ENCODE measurements at regions not wholly inside any gene's neighbourhood (a gene's known extent, or its start where the extent isn't known, plus 50 kb on each side); places are given as distances from the start of the nearest gene placed in this dataset.

DNA sequence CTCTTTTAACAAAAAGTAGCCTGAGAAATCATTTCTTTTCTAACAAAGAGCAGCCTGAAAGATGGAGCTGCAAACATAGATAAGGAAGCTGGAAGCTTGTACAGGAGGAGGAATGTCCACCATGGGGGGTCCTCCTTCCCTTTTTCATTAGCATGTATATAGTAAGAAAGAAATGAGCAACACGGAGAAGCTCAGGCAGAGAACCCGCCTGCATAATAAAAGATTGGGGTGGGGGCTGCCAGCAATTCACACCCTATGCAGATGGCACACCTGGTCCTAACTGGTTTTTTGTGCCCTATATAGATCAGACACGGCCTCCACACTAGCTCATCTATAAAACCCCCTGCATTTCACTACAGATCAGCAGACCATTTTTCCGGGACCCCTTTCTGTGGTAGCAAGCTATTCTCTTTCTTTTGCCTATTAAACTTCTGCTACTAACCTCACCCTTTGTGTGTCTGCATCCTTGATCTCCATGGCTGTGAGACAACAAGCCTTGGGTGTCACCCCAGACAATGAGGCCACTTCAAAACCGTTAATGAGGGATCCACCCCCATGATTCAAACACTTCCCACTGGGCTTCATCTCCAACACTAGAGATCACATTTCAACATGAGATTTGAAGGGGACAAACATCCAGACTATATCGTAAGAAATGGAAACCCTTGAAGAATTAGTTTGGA, 167.5 kb upstream of the FREM2 start:
- no peak for DNase-seq (ENCODE audit: low read depth, low spot score)

DNA sequence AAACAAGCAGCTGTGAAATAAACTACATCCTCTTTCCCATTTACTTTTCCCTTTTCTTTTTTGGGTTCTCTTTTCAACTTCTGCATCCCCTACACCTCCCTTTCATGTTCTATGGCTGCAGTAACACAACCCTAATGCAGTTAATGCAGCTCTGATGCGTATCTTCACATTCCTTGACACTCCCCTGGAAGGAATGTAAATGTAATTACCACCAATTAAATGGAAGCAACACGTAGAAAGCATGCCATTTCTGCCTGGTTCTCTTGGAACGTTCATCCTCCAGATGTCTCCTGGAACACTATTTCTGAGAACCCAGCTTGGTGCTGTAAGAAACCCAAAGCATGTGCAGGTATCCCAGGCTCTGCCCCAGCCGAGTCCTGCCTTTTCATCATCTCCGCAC, 166.8 kb upstream of the FREM2 start:
- no peak for DNase-seq (ENCODE audit: low read depth, low spot score)

DNA sequence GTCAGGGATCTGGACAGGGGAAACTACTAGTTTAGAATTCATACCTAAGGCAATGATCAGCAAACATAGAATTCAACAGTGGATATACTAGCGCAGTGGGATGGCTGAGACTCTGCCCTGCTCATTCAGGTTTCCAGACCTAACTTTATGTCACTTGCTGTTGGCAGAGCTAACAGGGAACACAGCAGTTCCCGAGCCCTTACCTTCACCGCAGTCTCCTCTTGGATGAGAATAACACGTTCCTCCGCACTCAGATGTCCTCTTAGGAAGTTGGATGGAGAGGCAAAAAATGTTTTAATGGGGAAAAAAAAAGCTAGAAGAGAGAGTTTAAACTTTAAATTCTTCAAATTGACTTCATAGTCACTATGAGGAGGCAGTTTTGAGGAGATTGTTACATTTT, 159.7 kb upstream of the FREM2 start:
- DNase-seq (ENCODE audit: low read depth, low spot score) = no peak

DNA sequence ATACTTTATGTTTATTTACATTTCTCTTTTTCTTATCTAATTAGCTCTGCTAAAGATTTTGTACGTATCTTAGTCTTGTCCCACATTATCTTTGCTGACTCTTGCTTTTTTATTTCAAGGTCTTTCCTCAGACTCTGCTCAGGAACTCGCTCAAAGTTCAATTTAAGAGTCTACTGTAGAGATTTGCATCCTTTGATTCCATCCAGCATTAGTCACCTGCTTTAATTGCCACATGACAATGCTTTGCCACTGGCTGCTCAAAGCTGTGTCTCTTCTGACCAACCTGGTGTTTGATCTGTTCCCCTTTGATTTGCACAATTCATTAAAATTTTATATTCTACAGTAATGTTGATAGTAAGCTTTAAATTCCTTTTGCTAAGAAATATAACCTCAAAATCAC, 157.9 kb upstream of the FREM2 start:
- DNase-seq (ENCODE audit: low read depth, low spot score) = no peak

DNA sequence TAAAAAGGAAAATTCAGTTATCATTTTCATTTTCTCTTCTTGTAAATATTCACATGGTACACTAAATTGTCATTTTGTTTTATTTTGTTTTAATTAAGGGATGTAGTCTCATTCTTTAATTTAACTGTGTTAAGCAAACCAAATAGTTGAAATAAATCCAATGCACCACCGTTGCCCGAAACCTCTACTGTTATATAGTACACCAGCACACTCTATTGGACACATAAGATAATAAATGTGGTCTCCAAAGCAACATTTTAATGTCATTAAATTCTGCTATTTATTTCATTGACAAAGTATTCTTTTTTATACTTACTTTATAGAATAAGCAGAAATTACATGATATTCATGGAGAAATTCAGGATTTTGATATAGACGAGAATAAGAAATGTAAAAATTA, 156.4 kb upstream of the FREM2 start:
- no peak for DNase-seq (ENCODE audit: low read depth, low spot score)

DNA sequence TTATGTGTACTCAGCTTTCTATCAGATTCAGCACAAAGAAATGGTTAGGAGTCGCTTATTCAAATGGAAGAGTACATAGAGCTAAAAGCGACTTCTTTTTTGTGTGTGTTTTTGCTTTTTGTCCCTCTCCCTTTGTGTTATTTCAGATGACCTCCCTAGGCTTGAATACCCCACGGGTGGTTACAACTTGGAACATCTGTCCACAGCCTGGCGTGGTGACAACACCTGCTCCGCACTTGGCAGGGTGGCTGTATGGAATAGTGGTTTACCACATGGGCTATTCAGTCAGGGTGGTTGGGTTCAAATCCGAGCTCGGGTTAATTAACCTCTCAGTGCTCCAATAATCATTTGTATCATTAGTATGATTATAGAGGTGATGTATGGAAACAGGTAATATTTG, 151.6 kb upstream of the FREM2 start:
- DNase-seq (ENCODE audit: low read depth, low spot score) = no peak

DNA sequence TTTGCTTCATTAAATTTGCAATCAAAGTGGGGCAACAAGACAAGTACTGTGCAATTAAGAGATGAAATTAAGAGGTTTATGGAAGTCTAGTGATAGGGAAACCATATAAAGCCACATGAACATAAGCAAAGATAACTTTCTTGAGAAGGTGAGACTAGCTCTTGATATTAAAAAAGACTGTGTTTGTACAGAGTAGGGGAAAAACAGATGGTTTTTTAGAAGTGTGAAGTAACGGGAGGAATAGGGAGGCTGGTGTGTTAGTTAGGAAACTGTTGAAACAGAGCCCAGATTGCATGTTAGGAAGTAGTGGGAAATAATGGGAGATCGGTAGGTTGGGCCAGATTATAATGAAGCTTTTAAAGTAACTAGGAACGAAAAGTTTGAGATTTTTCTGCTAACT, 149.8 kb upstream of the FREM2 start:
- no peak for DNase-seq (ENCODE audit: low read depth, low spot score)

DNA sequence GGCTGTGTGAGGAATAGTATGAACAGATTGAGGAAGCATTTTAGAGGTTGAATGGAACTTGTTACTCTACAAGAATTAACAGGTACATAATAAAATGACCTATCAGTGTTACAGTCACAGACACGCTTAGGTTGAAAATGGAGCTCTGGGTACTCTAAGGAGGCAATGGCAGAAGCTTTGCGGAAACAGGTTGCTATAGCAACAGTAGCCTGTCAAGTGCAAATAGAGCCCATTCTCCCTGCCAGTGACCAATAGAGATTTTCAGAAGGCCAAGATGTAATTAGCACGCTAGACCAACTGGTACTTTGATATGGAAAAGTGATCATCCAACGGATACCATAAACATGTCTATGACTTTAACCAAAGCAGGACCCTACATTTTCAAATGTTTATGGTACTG, 148.5 kb upstream of the FREM2 start:
- no peak for DNase-seq (ENCODE audit: low read depth, low spot score)

DNA sequence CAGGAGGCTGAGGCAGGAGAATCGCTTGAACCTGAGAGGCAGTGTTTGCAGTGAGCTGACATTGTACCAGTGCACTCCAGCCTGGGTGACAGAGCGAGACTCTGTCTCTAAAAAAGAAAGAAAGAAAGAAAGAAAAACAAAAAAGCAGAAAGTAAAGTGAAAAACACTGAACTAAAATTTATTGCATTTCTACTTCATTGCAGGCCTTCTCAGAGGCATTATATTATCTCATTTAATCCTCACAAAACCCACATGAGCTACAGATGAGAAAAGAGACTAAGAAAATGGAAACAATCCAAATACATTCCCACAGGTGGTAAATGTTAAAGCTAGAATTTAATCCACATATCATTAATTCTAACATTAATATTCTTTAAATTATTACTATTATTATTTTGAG, 147.2 kb upstream of the FREM2 start:
- no peak for DNase-seq (ENCODE audit: low read depth, low spot score)

DNA sequence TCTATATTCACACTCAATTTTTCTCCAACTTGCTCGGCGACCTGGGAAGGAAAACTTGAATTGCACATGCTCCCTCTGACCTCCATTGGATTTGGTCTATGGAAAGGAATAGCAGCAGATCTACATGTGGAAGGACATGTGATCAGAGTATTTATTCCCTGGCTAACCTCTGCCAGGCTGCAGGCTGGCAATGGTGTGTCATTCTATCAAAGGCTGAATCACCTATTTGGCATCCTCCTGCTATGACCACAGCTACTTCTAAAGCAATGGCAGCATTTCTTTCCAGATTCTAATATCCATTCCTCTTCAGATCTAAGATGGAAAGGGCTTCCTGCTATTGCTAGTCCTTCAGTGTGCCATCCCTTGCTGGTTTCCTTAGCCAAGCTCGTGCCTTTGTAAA, 144.3 kb upstream of the FREM2 start:
- DNase-seq (ENCODE audit: low read depth, low spot score) = no peak

DNA sequence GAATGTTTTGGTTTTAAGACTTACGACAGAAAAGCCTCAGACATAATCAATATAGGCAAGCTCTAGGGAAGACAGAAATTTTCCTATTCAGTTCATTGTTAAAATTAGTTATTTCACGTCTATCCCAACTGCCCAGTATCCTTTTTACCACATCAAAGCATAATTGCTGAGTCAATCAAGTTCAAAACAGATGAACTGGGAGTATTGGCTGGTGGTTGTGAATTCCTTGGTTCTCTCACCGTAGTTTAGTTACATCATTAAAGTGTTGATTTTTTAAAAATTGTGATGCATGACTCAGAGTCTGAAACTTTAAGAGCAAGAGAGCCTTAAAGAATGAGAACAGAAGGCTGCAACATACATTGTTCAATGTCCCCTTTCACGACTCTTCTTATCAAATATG, 143.3 kb upstream of the FREM2 start:
- DNase-seq (ENCODE audit: low read depth, low spot score) = no peak

DNA sequence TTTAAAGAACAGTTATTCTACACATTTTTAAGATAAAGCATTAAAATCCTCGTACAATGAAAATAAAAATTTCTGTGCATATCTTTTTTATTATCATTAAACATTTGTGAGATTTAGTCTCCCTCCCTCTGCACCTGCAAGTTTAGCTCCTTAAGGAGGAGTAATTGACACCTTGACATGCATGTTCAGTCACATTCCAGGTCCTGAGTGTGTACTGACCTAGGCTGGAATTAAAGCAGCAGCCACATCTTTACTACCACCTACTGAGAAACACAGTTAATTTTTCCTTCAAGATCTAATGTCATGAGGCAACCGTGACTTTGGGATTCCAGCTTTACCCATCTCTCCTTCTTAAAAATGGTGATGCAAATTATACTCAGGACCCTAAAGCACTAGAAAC, 123.1 kb upstream of the FREM2 start:
- no peak for DNase-seq (ENCODE audit: low read depth, low spot score)

DNA sequence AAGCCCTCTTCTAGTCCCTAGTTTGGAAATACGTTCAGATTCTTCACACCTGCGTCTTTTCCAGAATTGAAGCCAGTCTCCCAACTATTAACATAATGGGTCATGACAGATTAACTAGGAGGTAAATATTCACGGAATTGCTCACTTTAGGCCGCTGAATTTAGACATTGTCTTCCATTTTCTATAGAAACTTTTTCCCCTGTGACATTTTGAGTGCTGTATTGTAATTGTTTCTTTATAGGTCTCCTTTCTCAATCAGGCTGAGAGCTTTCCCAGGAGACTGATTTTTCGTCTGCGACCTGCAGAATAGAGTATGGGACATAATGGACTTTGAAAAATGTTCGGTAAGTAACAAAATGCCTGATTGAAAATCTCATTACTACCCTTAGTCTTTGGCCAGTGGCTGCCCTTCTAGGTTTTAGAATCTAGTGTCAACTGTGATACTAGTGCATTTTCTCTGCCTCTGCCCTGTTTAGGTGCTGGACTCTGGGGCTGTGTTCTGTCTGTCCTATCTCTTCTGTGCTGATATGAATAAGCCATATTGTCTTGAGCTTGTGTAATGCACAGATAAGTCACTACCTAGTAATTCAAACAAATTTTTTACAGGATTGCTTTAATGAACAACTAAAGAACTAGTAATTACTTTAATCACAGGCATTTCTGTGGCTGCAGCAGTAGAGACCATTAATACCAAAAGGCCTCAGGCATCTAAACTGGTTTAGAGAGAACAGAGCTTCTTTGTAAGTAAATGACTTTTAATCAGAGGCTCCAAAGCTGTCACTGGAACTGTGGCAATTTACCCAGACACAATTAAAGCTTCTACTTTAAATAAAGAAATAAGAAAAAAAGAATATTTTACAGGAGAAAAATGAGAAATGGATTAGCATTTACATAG, 122.4 kb upstream of the FREM2 start:
- DNase-seq (ENCODE audit: low read depth, low spot score) = no peak

DNA sequence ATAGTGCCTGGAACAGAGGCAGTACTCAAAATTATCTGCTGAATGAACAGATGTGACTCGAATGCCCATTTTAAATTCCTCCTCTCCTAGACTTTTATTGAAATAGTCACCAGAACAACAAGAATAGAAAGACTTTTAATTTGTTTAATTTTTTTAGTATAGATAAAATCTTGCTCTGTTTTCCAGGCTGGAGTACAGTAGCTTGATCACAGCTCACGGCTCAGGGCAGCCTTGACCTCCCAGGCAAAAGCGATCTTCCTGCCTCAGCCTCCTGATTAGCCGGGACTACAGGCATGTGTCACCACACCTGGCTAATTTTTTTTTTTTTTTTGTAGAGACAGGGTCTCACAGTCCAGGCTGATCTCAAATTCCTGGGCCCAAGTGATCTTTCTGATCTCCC, 120.9 kb upstream of the FREM2 start:
- DNase-seq (ENCODE audit: low read depth, low spot score) = no peak

DNA sequence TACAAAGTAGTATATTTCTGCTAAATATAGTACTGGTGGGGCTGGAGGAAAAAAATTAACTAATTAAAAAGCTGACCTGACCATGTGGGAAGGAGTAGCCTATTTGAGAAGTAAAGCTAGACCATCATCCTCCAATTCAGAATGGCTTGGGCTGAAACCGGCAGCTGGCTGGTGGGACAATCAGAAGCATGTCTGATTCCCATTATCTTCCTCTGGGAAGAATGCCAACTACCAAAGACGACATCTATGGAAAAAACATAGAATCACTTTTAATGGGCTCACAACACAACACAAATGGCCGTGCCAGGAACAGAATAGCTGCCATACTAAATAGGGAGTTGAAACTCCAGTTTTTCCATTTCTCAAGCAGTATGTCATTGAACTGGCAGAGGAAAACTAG, 120.4 kb upstream of the FREM2 start:
- no peak for DNase-seq (ENCODE audit: low read depth, low spot score)

DNA sequence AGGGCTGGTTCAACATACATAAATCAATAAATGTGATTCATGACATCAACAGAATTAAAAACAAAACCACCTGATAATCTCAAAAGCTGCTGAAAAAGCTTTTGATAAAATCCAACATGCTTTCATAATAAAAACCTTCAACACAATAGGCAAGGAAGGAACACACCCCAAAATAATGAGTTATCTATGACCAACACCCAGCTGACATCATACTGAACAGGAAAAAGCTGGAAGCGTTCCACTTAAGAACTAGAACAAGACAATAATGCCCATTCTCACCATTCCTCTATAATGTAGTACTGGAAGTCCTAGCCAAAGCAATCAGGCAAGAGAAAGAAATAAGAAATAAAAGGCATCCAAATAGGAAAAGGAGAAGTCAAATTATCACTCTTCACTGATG, 116.2 kb upstream of the FREM2 start:
- DNase-seq (ENCODE audit: low read depth, low spot score) = no peak

DNA sequence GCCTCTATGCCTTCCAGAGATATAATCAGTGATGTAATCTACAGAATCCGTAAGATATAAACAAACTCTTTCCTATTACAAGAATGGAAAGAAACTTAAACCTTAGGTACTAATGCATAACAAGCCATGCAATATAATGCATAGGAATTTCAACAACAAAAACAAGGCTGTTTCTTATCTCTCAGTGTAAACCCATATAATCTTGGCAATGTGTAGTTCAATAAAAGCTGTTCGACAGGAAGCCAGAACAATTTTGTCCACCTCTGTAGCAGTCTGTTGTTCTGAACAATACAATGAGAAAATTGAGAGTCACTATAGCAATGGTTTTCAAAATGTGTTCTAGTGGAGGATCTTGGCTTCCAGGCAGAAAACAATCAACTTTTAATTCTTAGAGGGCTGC, 111.5 kb upstream of the FREM2 start:
- no peak for DNase-seq (ENCODE audit: low read depth, low spot score)

DNA sequence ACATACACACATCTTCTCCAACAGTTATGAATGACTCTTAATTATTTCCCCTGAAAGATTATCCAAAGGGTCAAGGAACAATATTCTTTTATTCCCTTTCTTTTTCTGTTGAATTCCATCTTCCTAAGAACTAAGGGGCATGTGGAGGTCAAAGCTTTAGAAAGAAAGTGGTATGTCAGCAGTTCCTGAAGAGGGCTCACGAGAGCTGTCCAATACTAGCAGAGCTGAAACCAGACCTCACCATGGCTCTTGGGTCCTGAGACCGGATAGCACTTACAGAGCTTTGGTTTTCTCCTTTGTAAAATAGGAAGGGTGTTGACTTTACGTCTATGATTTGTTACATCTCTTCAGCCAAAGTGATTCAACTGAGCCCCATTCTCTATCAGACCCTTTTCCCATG, 109.8 kb upstream of the FREM2 start:
- no peak for DNase-seq (ENCODE audit: low read depth, low spot score)

DNA sequence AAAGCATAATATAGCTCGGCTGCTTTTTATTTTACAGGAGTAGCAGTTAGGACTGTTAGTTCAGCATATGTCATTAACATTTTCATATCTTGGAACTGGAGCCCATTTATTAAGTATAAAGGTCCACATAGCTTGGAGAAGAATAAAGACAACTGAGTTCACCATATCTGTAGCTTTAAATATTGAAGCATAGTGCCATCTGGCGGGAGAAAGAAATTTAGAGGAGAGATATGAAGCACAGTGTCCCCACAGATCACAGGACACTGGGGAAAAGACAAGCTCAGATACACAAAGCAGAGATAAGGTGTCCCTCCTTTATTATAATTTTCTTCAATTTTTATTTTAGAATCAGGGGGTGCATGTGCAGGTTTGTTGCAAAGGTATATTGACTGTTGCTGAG, 104.7 kb upstream of the FREM2 start:
- peak; percentile 0 for DNase-seq (ENCODE audit: low read depth, low spot score)

DNA sequence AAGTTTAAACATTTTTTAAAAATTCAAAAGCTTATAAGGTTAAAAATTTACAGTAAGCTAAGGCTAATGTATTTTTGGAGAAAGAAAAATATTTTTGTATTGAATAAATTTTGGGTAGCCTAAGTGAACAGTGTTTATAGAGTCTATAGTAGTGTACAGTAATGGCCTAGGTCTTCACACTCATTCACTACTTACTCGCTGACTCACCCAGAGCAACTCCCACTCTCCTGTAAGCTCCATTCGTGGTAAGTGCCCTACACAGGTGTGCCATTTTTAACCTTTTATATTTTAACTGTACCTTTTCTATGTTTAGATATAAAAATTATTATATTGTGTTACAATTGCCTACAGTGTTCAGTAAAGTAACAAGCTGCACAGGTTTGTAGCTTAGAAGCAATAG, 96.6 kb upstream of the FREM2 start:
- no peak for DNase-seq (ENCODE audit: low read depth, low spot score)

DNA sequence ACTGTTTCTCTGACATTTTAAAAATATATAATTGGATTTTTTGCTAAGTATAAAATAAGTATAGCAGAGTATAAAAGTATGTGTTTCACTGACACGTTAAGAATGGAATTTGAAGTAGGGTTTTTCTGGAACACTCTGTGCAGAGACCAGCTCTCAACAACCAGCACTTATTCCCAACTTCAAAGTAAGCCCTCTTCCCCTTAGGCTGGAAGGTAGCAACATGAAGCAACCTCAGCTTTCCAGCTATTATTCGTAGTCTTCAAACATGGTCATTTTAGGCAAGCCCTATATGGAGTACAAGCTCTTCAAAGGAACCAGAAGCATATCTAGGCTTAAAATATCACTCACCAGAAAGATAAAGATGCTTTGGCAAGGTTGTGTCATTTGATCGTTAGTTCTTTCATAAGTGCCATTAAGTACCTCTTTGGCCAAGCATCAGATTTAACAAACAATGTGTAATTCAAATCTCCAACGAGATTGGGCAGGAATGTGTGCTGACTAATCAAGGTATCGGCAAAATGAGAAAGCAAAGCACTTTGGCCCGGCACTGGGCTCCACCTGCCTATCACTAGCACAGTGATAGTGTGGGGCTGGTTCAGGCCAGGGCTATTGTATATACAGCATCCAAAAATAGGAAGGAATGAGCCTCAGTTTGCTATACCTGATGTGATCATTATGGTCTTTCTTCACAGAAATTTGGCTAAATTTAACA, 95.9 kb upstream of the FREM2 start:
- DNase-seq (ENCODE audit: low read depth, low spot score) = no peak

DNA sequence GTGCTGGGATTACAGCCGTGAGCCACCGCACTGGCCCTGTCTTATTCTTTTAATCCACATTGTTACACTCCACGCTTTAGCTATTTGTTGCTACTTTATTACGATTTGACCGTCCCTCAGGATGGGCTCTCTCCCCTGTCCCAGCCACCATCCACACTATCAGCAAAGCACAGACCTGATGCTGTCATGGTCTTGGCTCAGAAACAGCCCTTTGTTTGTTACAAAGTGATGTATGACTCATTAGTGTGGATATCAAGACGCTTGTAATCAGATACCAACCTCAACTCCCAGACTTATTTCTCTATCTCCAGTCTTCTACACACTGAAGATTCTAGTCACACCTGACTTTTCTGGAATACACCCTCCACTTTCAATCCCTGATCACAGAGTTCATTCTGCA, 84.6 kb upstream of the FREM2 start:
- no peak for DNase-seq (ENCODE audit: low read depth, low spot score)

Data from pulmonary artery endothelial cell (primary cell).